NCI-H2171 treated with DMSO at 0.1 percent for 48 hours (cell line): ENCODE measurements at regions not wholly inside any gene's neighbourhood (a gene's known extent, or its start where the extent isn't known, plus 50 kb on each side); places are given as distances from the start of the nearest gene placed in this dataset.
"Not testable (repeated sequence)": the region's sequence is repeated elsewhere in the genome, so short reads cannot be mapped to it uniquely, and the experiment has no call there.

Source experiments
- DNase-seq: peaks from one replicate; lab custom pipeline; 2025; lab: John Stamatoyannopoulos, UW

- DNase-seq = no peak
Observed at GRCh38 chr6:155670655-155671054, 215.0 kb upstream of the NOX3 start.

DNA sequence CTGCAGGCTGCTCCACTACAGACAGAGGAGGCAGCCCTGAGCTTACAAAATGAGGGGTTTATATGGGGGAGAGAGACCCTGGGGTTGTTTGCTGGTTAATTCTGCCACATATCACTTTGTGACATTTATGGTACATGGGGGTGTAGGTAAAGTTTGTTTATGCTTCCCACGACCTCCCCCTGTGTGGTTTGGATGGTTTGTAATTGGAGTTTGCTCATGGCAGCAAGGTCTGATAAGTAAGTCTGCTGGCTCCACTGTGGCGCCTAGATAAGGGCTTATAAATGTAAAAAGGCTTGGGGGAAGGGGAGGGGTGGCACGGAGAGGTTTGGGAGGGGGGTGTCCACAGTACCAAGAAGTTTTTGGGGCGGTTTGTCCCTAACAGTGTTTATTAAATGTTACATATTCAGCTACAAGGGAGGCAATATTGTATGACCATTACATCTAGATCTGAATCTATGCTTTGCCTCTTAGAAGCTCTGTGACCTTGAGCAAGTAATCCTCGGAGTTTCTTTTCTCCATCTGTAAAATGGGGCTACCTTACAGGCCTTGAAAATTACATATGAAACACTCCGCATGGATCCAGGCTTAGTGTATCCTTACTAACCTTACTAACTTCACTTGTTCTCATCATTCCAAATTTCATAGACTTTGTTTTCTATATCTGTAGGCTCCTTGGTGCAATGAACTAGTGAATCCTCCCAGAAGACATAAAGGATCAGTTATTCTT lies 204.8 kb upstream of the NOX3 start:
- no peak for DNase-seq

- DNase-seq = no peak
Observed at GRCh38 chr6:155656024-155656423, 200.4 kb upstream of the NOX3 start.

- no peak for DNase-seq
Observed at GRCh38 chr6:155654474-155654873, 198.8 kb upstream of the NOX3 start.

- no peak for DNase-seq
Observed at GRCh38 chr6:155648301-155648700, 192.7 kb upstream of the NOX3 start.

DNA sequence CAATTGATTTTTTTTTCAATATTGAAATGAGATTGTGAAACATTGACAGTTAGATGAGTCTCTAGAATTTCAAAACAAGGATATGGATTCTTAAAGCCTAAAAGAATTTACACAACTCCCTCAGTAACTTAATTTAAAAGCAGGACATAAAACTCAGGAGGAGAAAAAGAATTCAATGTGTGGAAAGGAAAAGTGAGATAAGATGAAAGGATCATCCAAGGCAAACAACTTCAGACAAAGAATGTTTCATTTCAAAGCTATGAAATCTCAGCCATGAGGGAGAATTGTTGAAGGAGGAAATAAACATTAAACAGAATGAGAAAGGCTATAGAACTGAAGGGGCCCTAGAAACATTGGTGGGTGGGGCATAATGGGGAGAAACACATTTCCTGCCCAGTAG lies 191.7 kb upstream of the NOX3 start:
- DNase-seq = no peak

DNA sequence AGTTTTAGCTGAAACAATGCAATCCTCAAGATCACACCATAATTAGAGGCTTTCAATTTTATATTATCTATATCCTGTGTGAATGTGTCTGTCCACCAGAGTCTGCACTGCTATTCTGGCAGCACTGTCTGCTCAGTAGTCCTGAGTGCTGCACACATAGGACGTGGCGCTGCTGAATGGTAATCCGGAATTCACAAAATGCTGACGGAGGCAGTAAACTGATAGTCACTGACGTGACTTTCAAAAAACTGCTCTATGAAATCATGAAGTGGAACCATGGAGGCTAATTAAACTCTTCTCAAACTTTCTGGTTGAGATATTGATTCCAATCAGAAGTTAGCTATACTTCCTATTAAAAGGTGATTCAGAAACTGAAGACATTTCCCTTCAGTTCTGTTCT lies 190.8 kb upstream of the NOX3 start:
- DNase-seq = no peak

GRCh38 chr6:155645325-155645724 lies 189.7 kb upstream of the NOX3 start:
- DNase-seq = no peak

- no peak for DNase-seq
Observed at GRCh38 chr6:155641603-155642002, 186.0 kb upstream of the NOX3 start.

- no peak for DNase-seq
Observed at GRCh38 chr6:155638200-155638599, 182.6 kb upstream of the NOX3 start.

DNA sequence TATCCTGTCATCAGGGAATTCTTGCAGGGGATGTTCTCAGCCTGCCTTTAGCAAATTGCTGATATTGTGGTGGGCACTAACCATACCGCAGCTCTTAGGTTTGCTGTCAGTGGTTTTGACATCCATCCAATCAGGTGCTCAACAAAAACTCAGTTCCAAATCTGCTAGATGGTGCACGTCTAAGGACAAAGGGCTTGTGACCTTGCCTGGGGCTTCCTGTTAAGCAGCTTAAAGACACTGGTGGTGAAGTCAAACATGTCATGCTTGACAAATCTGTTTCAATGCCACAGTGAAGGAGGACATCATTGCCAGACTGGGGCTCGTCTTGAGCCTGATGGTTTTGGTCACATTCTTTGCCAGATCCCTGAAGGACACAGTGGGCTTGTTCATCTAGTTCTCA lies 179.8 kb upstream of the NOX3 start:
- no peak for DNase-seq

DNA sequence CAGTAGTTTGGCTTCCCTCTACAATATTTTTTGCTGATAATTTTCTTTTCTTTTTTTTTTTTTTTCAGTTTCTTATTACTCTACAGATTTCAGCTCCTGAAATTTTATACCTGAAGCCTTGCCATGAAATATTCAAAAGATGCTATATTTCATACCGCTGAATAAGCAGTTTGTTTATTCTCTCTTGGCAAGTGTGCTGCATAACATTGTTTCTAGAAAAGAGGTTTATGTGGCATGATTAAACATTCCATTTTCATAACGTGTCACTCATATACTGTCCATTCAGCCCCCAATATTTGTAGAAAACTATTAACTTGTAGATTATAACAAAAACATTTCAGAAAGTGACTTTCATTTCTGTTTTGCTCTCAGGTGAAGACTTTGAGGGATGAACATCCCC lies 174.4 kb upstream of the NOX3 start:
- DNase-seq = no peak

GRCh38 chr6:155629652-155630051 lies 174.0 kb upstream of the NOX3 start:
- DNase-seq = no peak

DNA sequence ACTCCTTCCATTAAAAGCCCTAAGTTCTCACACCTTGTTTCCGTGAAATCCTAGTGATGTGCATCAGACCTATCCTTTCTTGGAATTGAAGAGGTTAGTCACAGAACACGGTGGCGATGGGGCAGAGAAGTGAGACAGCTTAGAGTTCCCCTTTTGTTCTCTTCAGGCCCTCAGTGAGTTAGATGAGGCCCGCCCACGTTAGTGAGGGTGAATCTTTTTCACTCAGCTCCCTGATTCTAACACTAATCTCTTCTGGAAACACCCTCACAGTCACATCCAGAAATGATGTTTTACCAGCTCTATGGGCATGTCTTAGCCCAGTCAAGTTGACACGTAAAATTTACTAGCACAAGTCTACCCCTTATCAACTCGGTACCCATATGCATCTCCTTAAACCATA lies 172.7 kb upstream of the NOX3 start:
- no peak for DNase-seq

GRCh38 chr6:155627722-155628212 lies 172.1 kb upstream of the NOX3 start:
- DNase-seq = not testable (repeated sequence)

GRCh38 chr6:155623450-155624178 lies 168.0 kb upstream of the NOX3 start:
- DNase-seq = no peak

DNA sequence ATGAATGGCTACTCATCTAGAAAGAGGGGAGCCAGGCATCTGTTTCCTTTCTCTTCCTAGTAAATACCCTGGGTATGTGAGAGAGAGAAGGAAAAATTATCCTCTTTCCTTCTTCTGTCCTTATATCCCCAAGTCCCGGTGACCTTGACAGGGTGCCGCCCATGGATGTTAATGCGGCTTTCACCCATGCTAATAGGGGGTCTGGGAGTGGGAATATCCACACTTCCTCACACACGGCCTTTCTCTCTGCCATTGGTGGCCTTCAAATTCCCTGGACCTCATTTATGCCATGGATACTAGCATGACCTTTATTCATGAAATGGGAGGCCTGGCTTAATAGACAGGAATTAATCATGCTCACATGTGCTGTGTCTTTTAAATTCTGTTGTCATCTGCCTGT lies 159.0 kb upstream of the NOX3 start:
- no peak for DNase-seq

DNA sequence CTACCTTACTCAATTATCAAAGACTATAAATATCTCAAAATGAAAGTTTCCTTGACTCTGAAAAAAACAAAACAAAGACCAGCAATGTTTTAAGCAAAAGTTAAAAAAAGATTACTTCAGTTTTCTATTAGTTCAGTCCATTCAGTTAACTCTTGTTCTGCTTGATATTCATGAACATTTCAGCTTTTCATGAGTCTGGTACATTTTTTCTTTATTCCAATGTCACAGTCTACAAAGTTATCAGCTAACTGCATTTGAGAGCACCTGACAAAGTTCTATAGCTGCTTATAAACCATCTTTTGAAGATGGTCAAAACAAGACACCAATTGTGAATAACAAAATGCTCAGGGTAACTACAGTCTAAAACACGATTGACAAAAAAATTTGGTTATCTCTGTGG lies 156.1 kb upstream of the NOX3 start:
- DNase-seq = no peak

- DNase-seq = no peak
Observed at GRCh38 chr6:155604991-155605390, 149.4 kb upstream of the NOX3 start.

GRCh38 chr6:155599561-155599960 lies 143.9 kb upstream of the NOX3 start:
- no peak for DNase-seq

DNA sequence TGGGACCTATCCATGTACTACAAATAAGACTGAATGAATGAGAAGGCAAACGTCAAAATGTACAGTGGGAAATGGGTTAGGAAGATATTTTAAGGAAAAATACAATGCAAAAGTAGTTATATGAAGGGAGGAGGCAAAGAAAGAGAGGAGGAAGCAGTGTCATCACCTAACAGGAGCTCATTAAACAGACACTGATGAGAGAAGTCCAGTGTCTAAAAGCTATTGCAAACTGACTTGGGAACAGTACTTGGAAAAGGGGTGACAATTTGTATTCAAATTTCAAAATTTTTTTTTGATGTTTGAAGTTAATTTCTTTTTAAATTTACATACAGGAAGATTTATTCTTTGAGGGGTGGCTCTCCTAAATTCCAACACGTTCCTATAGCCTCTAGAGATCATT lies 143.5 kb upstream of the NOX3 start:
- DNase-seq = no peak

DNA sequence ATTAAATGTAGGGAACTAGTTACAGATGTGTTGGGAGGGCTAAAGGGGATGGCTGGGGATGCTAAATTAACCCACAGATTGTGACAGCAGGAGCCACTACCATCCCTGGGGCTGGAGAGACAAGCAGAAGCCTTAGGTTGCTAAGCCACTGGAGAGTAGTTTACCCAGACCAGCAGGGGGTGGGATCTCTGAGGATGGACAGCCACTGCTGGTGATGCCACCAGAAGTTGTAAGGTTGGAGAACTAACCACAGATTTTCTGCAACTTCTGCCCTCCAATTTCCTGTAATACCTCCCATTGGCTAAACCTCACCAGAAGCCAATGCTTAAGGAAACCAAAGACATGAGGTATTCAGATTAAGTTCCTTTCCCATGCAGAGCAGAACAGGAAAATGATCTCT lies 139.6 kb upstream of the NOX3 start:
- DNase-seq = no peak

DNA sequence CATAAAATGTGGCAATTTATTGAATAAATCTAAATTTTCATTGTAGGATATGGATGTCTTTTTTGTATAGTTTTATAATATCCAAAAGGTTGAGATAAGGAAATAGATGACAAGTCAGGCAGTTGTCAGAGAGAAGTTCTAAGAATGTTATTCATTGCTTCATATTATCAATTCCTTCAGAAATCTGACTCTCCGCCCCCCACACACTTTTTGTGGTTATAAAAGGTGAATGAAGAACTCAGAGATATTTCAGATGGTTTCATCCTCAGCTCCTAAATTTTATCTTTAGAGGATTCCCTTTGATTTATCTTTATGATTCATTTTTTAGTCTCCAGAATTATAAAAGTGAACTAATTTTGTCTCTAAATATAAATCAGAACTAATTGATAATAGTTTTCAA lies 136.1 kb upstream of the NOX3 start:
- DNase-seq = no peak

GRCh38 chr6:155589190-155589589 lies 133.6 kb upstream of the NOX3 start:
- DNase-seq = no peak
